SU-DHL-6 (cell line): ENCODE measurements at regions not wholly inside any gene's neighbourhood (a gene's known extent, or its start where the extent isn't known, plus 50 kb on each side); places are given as distances from the start of the nearest gene placed in this dataset.

ENCODE experiments used
- EZH2phosphoT487 ChIP-seq: fragments of 200-600 bp; sonication (generic), shearing (Covaris generic); conservative IDR thresholded peaks from 2 replicates; pipeline ENCODE4 v1.6.1; 2018; ENCODE audit warnings: mild to moderate bottlenecking, antibody characterized with exemption, low read length, moderate library complexity, mixed read lengths
- TF ChIP-seq, protein P1 (sequence below): fragments of 200-600 bp; sonication (generic); IDR thresholded peaks from one replicate; pipeline ENCODE4 v1.5.1; 2017; ENCODE audit warnings: antibody characterized with exemption, mild to moderate bottlenecking, low read length, moderate library complexity; ENCODE audit not compliant: insufficient read depth, poor library complexity, severe bottlenecking

DNA sequence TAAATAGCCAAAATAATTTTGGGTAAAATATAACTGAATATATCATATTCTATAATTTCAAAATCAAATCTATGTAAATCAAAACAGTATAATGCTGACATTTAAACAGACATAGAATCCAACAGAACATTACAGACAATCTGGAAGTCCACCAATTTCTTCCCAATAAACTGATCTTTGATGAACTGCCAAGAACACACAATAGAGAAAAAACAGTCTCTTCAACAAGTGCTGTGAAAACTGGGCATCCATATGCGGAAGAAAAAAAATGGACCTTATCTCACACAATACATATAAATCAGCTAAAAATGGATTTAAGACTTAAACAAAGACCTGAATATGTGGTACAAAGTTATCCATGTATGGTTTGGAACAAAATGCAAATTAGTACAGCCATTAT, 1022.7 kb downstream of the TMEM121 start:
- TF ChIP-seq, protein P1, sequence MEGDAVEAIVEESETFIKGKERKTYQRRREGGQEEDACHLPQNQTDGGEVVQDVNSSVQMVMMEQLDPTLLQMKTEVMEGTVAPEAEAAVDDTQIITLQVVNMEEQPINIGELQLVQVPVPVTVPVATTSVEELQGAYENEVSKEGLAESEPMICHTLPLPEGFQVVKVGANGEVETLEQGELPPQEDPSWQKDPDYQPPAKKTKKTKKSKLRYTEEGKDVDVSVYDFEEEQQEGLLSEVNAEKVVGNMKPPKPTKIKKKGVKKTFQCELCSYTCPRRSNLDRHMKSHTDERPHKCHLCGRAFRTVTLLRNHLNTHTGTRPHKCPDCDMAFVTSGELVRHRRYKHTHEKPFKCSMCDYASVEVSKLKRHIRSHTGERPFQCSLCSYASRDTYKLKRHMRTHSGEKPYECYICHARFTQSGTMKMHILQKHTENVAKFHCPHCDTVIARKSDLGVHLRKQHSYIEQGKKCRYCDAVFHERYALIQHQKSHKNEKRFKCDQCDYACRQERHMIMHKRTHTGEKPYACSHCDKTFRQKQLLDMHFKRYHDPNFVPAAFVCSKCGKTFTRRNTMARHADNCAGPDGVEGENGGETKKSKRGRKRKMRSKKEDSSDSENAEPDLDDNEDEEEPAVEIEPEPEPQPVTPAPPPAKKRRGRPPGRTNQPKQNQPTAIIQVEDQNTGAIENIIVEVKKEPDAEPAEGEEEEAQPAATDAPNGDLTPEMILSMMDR: no peak
- TF ChIP-seq EZH2phosphoT487: no peak
